CD4-positive, alpha-beta T cell (primary cell): ENCODE measurements at regions not wholly inside any gene's neighbourhood (a gene's known extent, or its start where the extent isn't known, plus 50 kb on each side); places are given as distances from the start of the nearest gene placed in this dataset.

Source experiments
- ATAC-seq: fragments of 200-7000 bp; cut with Tn5 transposase; one replicate; pipeline ENCODE4 v1.10.0; 2022; ENCODE audit warnings: mild to moderate bottlenecking; ENCODE audit not compliant: poor library complexity
- CTCF ChIA-PET: fragments of 350-600 bp; sonication (Branson Sonifier 250); formaldehyde crosslinking; loops from one replicate; lab custom pipeline; 2021; ENCODE audit warnings: antibody characterized with exemption, inconsistent platforms; lab: Charles Lee
- POLR2A ChIA-PET: fragments of 350-600 bp; sonication (Branson Sonifier 250); formaldehyde crosslinking; loops from one replicate; lab custom pipeline; 2021; ENCODE audit warnings: antibody characterized with exemption, inconsistent platforms; lab: Charles Lee
- DNase-seq, 14 experiments: peaks; one replicate each; pipeline ENCODE4 v3.0.0-alpha.2; 2013 to 2020; ENCODE audit warnings: mixed read lengths in 2 of 14
- H3K27ac ChIP-seq, 2 donors: one replicate each; pipeline versions ENCODE4 v1.5.1 to v1.7.0; 2013; ENCODE audit warnings: low read length in 2 of 2, low read depth in 1 of 2, mild to moderate bottlenecking in 1 of 2
- H3K27me3 ChIP-seq, 2 experiments: 1 replicate in 1 of 2; 2 replicates in 1 of 2; pipeline versions ENCODE4 v1.6.1 to v1.7.0; 2013; ENCODE audit warnings: low read length in 2 of 2, control low read depth in 1 of 2, mild to moderate bottlenecking in 1 of 2, moderate library complexity in 1 of 2; ENCODE audit not compliant: insufficient read depth in 2 of 2, control insufficient read depth in 1 of 2
- H3K36me3 ChIP-seq: one replicate; pipeline ENCODE4 v1.6.1; 2013; ENCODE audit warnings: low read length, control low read depth; ENCODE audit not compliant: insufficient read depth
- H3K4me1 ChIP-seq: one replicate; pipeline ENCODE4 v1.6.1; 2013; ENCODE audit warnings: low read length, control low read depth; ENCODE audit not compliant: insufficient read depth
- H3K4me3 ChIP-seq: one replicate; pipeline ENCODE4 v1.5.1; 2013; ENCODE audit warnings: mild to moderate bottlenecking, low read length, moderate library complexity
- H3K9me3 ChIP-seq, 2 experiments: 1 replicate in 1 of 2; 2 replicates in 1 of 2; pipeline versions ENCODE4 v1.6.1 to v1.7.0; 2013; ENCODE audit warnings: low read length in 2 of 2, mild to moderate bottlenecking in 2 of 2, control low read depth in 1 of 2, moderate library complexity in 1 of 2; ENCODE audit not compliant: control insufficient read depth in 1 of 2, insufficient read depth in 1 of 2
- H3K27ac Mint-ChIP-seq: one replicate; pipeline ENCODE4 v1.8.0; 2020; ENCODE audit warnings: mixed read lengths
- H3K27me3 Mint-ChIP-seq: one replicate; pipeline ENCODE4 v1.8.0; 2021; ENCODE audit warnings: mixed read lengths
- H3K36me3 Mint-ChIP-seq: one replicate; pipeline ENCODE4 v1.8.0; 2021; ENCODE audit warnings: low read depth, mixed read lengths
- H3K4me1 Mint-ChIP-seq: one replicate; pipeline ENCODE4 v1.8.0; 2021; ENCODE audit warnings: low read depth, mixed read lengths
- H3K4me3 Mint-ChIP-seq: one replicate; pipeline ENCODE4 v1.8.0; 2020; ENCODE audit warnings: mild to moderate bottlenecking, mixed read lengths
- H3K9me3 Mint-ChIP-seq: one replicate; pipeline ENCODE4 v1.8.0; 2020; ENCODE audit warnings: mixed read lengths
- intact Hi-C, 2 experiments: fragments of 100-400 bp; cut with DNase I in 1 of 2; cut with micrococcal nuclease in 1 of 2; formaldehyde crosslinking; loops; one replicate each; pipeline versions ENCODE4 v1.15.1 to v1.9.0; 2023 to 2025; cut with DNase I, micrococcal nuclease
- TF ChIP-seq, protein P1 (sequence below): fragments of 200-600 bp; IDR thresholded peaks from one replicate; pipeline ENCODE4 v1.8.0; 2022; ENCODE audit warnings: antibody characterized with exemption, mild to moderate bottlenecking

GRCh38 chr10:98323221-98324164 is 55.5 kb upstream of the LOXL4 start:
- POLR2A ChIA-PET, result no interaction called here
- Histone ChIP-seq H3K4me1 (no peaks in the 10 kb centered on the region), H3K27ac (no peak overlapping the region), H3K9me3 (no peaks in the 10 kb centered on the region), H3K27me3 (no peaks in the 10 kb centered on the region), H3K4me3 (no peak overlapping the region), H3K36me3 (no peaks in the 10 kb centered on the region)
- Mint-ChIP-seq H3K27ac (no peak overlapping the region), H3K4me3 (no peak overlapping the region), H3K9me3 (no peaks in the 10 kb centered on the region), H3K36me3 (no peaks in the 10 kb centered on the region), H3K4me1 (no peaks in the 10 kb centered on the region), H3K27me3 (peaks cover 15% of the 10 kb centered on the region)
- peak in 3 of 14 experiments; percentile 3 to 74 (median 62) for DNase-seq
- intact Hi-C loops, result no loop called here
- no peak for ATAC-seq
- CTCF ChIA-PET, result no interaction called here
- TF ChIP-seq, protein P1, sequence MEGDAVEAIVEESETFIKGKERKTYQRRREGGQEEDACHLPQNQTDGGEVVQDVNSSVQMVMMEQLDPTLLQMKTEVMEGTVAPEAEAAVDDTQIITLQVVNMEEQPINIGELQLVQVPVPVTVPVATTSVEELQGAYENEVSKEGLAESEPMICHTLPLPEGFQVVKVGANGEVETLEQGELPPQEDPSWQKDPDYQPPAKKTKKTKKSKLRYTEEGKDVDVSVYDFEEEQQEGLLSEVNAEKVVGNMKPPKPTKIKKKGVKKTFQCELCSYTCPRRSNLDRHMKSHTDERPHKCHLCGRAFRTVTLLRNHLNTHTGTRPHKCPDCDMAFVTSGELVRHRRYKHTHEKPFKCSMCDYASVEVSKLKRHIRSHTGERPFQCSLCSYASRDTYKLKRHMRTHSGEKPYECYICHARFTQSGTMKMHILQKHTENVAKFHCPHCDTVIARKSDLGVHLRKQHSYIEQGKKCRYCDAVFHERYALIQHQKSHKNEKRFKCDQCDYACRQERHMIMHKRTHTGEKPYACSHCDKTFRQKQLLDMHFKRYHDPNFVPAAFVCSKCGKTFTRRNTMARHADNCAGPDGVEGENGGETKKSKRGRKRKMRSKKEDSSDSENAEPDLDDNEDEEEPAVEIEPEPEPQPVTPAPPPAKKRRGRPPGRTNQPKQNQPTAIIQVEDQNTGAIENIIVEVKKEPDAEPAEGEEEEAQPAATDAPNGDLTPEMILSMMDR, result no peak

- intact Hi-C loops, result no loop called here
- no peaks in the 10 kb centered on the region for H3K27me3 ChIP-seq
- no peaks in the 10 kb centered on the region for H3K4me1 Mint-ChIP-seq
- H3K4me3 ChIP-seq, result no peak overlapping the region
- TF ChIP-seq, protein P1, result no peak
- no peak overlapping the region for H3K4me3 Mint-ChIP-seq
- no peak overlapping the region for H3K27ac Mint-ChIP-seq
- no peak for ATAC-seq
- H3K27me3 Mint-ChIP-seq, result peaks cover 8% of the 10 kb centered on the region
- H3K27ac ChIP-seq, result no peak overlapping the region
- no peak for DNase-seq
- H3K9me3 Mint-ChIP-seq, result no peaks in the 10 kb centered on the region
- H3K9me3 ChIP-seq, result no peaks in the 10 kb centered on the region
- H3K36me3 ChIP-seq, result no peaks in the 10 kb centered on the region
- ChIA-PET CTCF (no interaction called here), POLR2A (no interaction called here)
- H3K36me3 Mint-ChIP-seq, result no peaks in the 10 kb centered on the region
- H3K4me1 ChIP-seq, result no peaks in the 10 kb centered on the region
These were observed 53.3 kb upstream of the LOXL4 start for GRCh38 chr10:98321186-98321780.

DNA sequence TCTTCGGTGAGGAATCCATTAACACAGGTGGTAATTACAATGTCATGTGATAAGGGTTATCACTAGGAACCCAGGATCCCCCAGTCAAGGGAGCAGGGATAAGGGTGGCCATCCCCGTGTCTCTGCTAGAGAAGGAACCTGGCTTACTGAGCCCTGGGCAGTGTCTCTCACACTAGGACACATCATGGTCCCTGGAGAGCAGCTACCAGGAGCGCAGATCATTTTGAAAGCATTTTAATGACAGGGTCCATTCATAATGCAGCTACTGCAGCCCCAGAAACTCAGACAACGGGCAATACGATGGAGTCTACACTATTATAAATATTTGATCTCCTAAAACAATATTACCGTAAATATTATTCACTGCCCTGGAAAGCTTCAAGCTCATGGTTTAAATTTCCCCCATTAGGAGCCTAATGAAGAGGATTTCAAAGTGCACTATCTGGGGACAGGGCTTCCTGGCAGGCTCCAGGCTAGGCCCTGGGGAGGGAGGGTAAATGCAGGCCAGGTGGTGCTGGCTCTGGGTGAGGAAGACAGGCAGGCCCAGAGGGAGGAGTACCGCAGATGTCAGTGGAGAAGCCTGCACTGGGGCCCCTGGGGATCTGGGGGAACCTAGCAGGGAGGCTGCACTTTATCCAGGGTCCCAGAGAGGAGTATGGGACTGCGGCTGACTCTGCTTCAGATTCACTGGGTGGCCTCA is 52.6 kb upstream of the LOXL4 start:
- no peaks in the 10 kb centered on the region for H3K36me3 ChIP-seq
- DNase-seq (no peak), ATAC-seq (no peak)
- H3K4me1 ChIP-seq, result no peaks in the 10 kb centered on the region
- H3K27ac Mint-ChIP-seq, result no peak overlapping the region
- intact Hi-C loops, result no loop called here
- no peak overlapping the region for H3K4me3 ChIP-seq
- H3K36me3 Mint-ChIP-seq, result no peaks in the 10 kb centered on the region
- no peaks in the 10 kb centered on the region for H3K9me3 ChIP-seq
- ChIA-PET CTCF (no interaction called here), POLR2A (no interaction called here)
- H3K4me3 Mint-ChIP-seq, result no peak overlapping the region
- H3K27me3 Mint-ChIP-seq, result peaks cover 9% of the 10 kb centered on the region
- no peaks in the 10 kb centered on the region for H3K9me3 Mint-ChIP-seq
- H3K27ac ChIP-seq, result no peak overlapping the region
- H3K27me3 ChIP-seq, result no peaks in the 10 kb centered on the region
- H3K4me1 Mint-ChIP-seq, result no peaks in the 10 kb centered on the region
- TF ChIP-seq, protein P1, result no peak
